HepG2 (cell line): ENCODE measurements at regions not wholly inside any gene's neighbourhood (a gene's known extent, or its start where the extent isn't known, plus 50 kb on each side); places are given as distances from the start of the nearest gene placed in this dataset.

Source experiments
- ARNT2 ChIP-seq: sonication (generic); formaldehyde crosslinking; IDR thresholded peaks from 2 replicates; pipeline ENCODE4 v1.8.0; 2022; ENCODE audit warnings: mild to moderate bottlenecking, low read depth, missing genetic modification reagents, moderate library complexity
- ATF2 ChIP-seq: sonication (generic); formaldehyde crosslinking; IDR thresholded peaks from 2 replicates; pipeline ENCODE4 v1.4.0; 2020; ENCODE audit warnings: missing genetic modification reagents
- CBFB ChIP-seq: sonication (generic); formaldehyde crosslinking; IDR thresholded peaks from 2 replicates; pipeline ENCODE4 v1.4.0; 2020; ENCODE audit warnings: missing genetic modification reagents
- CHCHD3 ChIP-seq: sonication (generic); formaldehyde crosslinking; IDR thresholded peaks from 2 replicates; pipeline ENCODE4 v1.8.0; 2022; ENCODE audit warnings: mild to moderate bottlenecking, missing genetic modification reagents, moderate library complexity
- MBNL3 ChIP-seq: fragments of 250-450 bp; sonication (Bioruptor Pico); conservative IDR thresholded peaks from 2 replicates; pipeline ENCODE4 v1.8.0; 2022; ENCODE audit warnings: mild to moderate bottlenecking, inconsistent platforms
- NAIF1 ChIP-seq: sonication (generic); formaldehyde crosslinking; IDR thresholded peaks from 2 replicates; pipeline ENCODE4 v1.5.0; 2020; ENCODE audit warnings: mild to moderate bottlenecking, missing genetic modification reagents, borderline replicate concordance
- NFE2L2 ChIP-seq: fragments of 150-350 bp; IDR thresholded peaks from 2 replicates; pipeline ENCODE4 v1.6.1; 2014; ENCODE audit warnings: low read length
- NFYB ChIP-seq: sonication (generic); formaldehyde crosslinking; IDR thresholded peaks from 2 replicates; pipeline ENCODE4 v1.4.0; 2020; ENCODE audit warnings: missing genetic modification reagents
- POLR2A ChIP-seq, 2 experiments: IDR thresholded peaks; 2 replicates each; pipeline ENCODE4 v1.6.1; 2011; ENCODE audit warnings: low read depth in 2 of 2, low read length in 2 of 2, mild to moderate bottlenecking in 1 of 2, moderate library complexity in 1 of 2; ENCODE audit not compliant: insufficient read depth in 1 of 2
- RBAK ChIP-seq: sonication (generic); formaldehyde crosslinking; IDR thresholded peaks from 2 replicates; pipeline ENCODE4 v1.5.1; 2020; ENCODE audit warnings: mild to moderate bottlenecking, missing genetic modification reagents
- SAFB2 ChIP-seq: sonication (generic); formaldehyde crosslinking; IDR thresholded peaks from 2 replicates; pipeline ENCODE4 v1.5.1; 2020; ENCODE audit warnings: missing genetic modification reagents, low read depth, mild to moderate bottlenecking, borderline replicate concordance
- SIN3A ChIP-seq: IDR thresholded peaks from 2 replicates; pipeline ENCODE4 v1.6.1; 2011; ENCODE audit warnings: low read depth, mild to moderate bottlenecking, control low read depth, low read length, borderline replicate concordance
- SIX1 ChIP-seq: sonication (generic); formaldehyde crosslinking; IDR thresholded peaks from 2 replicates; pipeline ENCODE4 v1.4.0; 2020; ENCODE audit warnings: missing genetic modification reagents, borderline replicate concordance
- SMARCE1 ChIP-seq: fragments of 450-650 bp; IDR thresholded peaks from 2 replicates; pipeline ENCODE4 v1.6.1; 2017; ENCODE audit warnings: borderline replicate concordance
- TCF12 ChIP-seq, 2 experiments: fragments of 450-650 bp in 1 of 2; sonication (generic) in 1 of 2; formaldehyde crosslinking in 1 of 2; IDR thresholded peaks; 2 replicates each; pipeline versions ENCODE4 v1.6.1 to v1.8.0; 2017 to 2022; ENCODE audit warnings: antibody characterized with exemption in 1 of 2, mild to moderate bottlenecking in 1 of 2, missing genetic modification reagents in 1 of 2, moderate library complexity in 1 of 2
- TEF ChIP-seq: sonication (generic); formaldehyde crosslinking; IDR thresholded peaks from 2 replicates; pipeline ENCODE4 v1.5.0; 2020; ENCODE audit warnings: missing genetic modification reagents
- TRIM22 ChIP-seq: fragments of 450-650 bp; IDR thresholded peaks from 2 replicates; pipeline ENCODE4 v1.6.1; 2017
- ZBTB7A ChIP-seq: sonication (generic); formaldehyde crosslinking; IDR thresholded peaks from 2 replicates; pipeline ENCODE4 v1.8.0; 2022; ENCODE audit warnings: mild to moderate bottlenecking, missing genetic modification reagents
- ZKSCAN5 ChIP-seq: sonication (generic); formaldehyde crosslinking; IDR thresholded peaks from 2 replicates; pipeline ENCODE4 v1.5.1; 2020; ENCODE audit warnings: mild to moderate bottlenecking, missing genetic modification reagents
- ZNF12 ChIP-seq: sonication (generic); formaldehyde crosslinking; IDR thresholded peaks from 2 replicates; pipeline ENCODE4 v1.5.0; 2020; ENCODE audit warnings: missing genetic modification reagents
- ZNF17 ChIP-seq: sonication (generic); formaldehyde crosslinking; IDR thresholded peaks from 2 replicates; pipeline ENCODE4 v1.5.0; 2020; ENCODE audit warnings: mild to moderate bottlenecking, missing genetic modification reagents
- ZNF33A ChIP-seq: sonication (generic); formaldehyde crosslinking; IDR thresholded peaks from 2 replicates; pipeline ENCODE4 v1.5.1; 2020; ENCODE audit warnings: missing genetic modification reagents, mild to moderate bottlenecking, moderate library complexity, borderline replicate concordance
- ZNF512 ChIP-seq: sonication (generic); formaldehyde crosslinking; IDR thresholded peaks from 2 replicates; pipeline ENCODE4 v1.4.0; 2020; ENCODE audit warnings: mild to moderate bottlenecking, missing genetic modification reagents
- ZNF670 ChIP-seq: sonication (generic); formaldehyde crosslinking; IDR thresholded peaks from 2 replicates; pipeline ENCODE4 v1.8.0; 2022; ENCODE audit warnings: mild to moderate bottlenecking, missing genetic modification reagents, borderline replicate concordance
- ZNF703 ChIP-seq: sonication (generic); formaldehyde crosslinking; IDR thresholded peaks from 2 replicates; pipeline ENCODE4 v1.5.1; 2020; ENCODE audit warnings: missing genetic modification reagents, mild to moderate bottlenecking, moderate library complexity, borderline replicate concordance
- ZNF784 ChIP-seq: sonication (generic); formaldehyde crosslinking; IDR thresholded peaks from 2 replicates; pipeline ENCODE4 v1.5.1; 2020; ENCODE audit warnings: missing genetic modification reagents, mild to moderate bottlenecking, borderline replicate concordance
- ZNF790 ChIP-seq: sonication (generic); formaldehyde crosslinking; IDR thresholded peaks from 2 replicates; pipeline ENCODE4 v1.8.0; 2022; ENCODE audit warnings: missing genetic modification reagents, mild to moderate bottlenecking, borderline replicate concordance

GRCh38 chr2:47313141-47313691 lies 55.9 kb upstream of the EPCAM start (continued):
- TF ChIP-seq NAIF1 (no peak), ZNF512 (CRISPR knock-in tag) (no peak), ARNT2 (CRISPR knock-in tag) (0 out of 2 replicates have a peak, but pooled peaks have one; percentile 9), ZBTB7A (CRISPR knock-in tag) (no peak), RBAK (CRISPR knock-in tag) (no peak), CBFB (CRISPR knock-in tag) (no peak), POLR2A (IDR thresholded peaks at IDR 0.05; ENCODE audit: insufficient read depth in 1 of 2, low read depth in 2 of 2, low read length in 2 of 2) (no peak), TEF (CRISPR knock-in tag) (no peak), SMARCE1 (no peak), SIX1 (CRISPR knock-in tag) (peak; percentile 10; the same call in 1 of the 2 replicates), ZNF790 (no peak), NFYB (0 out of 2 replicates have a peak, but pooled peaks have one; percentile 21), ATF2 (peak; percentile 55; the same call in 1 of the 2 replicates), TCF12 (IDR thresholded peaks at IDR 0.05) (no peak), TCF12 (CRISPR knock-in tag; IDR thresholded peaks at IDR 0.05) (no peak), NFE2L2 (no peak), ZKSCAN5 (no peak), CHCHD3 (CRISPR knock-in tag) (no peak), TRIM22 (no peak), ZNF12 (CRISPR knock-in tag) (peak; percentile 79; the same call in 1 of the 2 replicates), SIN3A (no peak), ZNF784 (CRISPR knock-in tag) (peak; percentile 19), SAFB2 (no peak), ZNF33A (CRISPR knock-in tag) (no peak), MBNL3 (CRISPR knock-in tag) (no peak), ZNF17 (CRISPR knock-in tag) (no peak), ZNF703 (no peak), ZNF670 (CRISPR knock-in tag) (no peak)
